ENCODE measurements at regions not wholly inside any gene's neighbourhood (a gene's known extent, or its start where the extent isn't known, plus 50 kb on each side); places are given as distances from the start of the nearest gene placed in this dataset.

- TF ChIP-seq CTCF (IDR thresholded peaks at IDR 0.05) = no peak
- TF ChIP-seq EP300 (IDR thresholded peaks at IDR 0.05) = no peak
- TF ChIP-seq POLR2A (IDR thresholded peaks at IDR 0.05) = no peak
- no peak for TF ChIP-seq POLR2AphosphoS5 (IDR thresholded peaks at IDR 0.05)
Observed at GRCh38 chr6:90896075-90896547, 309.2 kb upstream of the MAP3K7 start.

Data from upper lobe of left lung (tissue), 4 donors.